ENCODE measurements at regions not wholly inside any gene's neighbourhood (a gene's known extent, or its start where the extent isn't known, plus 50 kb on each side); places are given as distances from the start of the nearest gene placed in this dataset.
A peak's percentile ranks its signal among the peaks of the same experiment; 100 is the strongest.

DNA sequence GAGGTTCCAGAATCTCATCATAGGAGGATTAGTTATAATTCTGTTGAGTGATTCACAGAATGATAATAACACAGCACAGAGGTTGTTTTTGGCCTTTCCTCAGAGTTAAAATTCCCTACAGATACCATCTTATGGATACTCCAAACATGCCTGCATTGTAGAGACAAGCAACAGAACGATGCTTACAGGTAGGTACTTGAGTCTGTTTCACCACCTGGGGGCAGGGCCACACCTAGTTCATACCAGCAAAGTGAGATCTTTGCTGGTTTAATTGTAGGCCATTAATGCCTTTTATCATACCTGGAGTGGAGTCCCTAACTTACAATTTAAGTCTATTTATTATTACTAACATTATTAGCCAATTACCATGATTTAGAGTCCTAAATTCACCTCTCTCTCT is 416.5 kb upstream of the TLE4 start:
- FAIRE-seq (no peak), DNase-seq (ENCODE audit: insufficient read length, low spot score) (no peak)

DNA sequence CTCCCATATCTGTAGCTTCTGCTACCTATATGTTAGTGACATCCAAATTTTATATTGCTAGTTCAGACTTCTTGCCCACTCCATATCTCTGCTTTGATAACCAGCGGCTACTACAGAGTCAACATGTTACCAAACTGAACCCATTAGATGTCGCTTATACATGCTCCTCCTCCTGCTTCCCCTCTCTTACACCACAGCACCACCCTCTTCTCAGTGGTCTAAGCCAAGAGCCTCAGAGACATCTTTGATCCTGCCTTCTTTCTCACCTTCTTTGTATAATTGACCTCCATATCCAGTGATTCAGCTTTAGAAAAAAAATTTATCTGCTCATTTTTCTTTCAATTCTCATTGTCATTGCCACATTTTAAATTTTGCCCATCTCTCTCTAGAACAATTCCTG is 408.2 kb upstream of the TLE4 start:
- no peak for DNase-seq (ENCODE audit: insufficient read length, low spot score)
- FAIRE-seq: no peak

DNA sequence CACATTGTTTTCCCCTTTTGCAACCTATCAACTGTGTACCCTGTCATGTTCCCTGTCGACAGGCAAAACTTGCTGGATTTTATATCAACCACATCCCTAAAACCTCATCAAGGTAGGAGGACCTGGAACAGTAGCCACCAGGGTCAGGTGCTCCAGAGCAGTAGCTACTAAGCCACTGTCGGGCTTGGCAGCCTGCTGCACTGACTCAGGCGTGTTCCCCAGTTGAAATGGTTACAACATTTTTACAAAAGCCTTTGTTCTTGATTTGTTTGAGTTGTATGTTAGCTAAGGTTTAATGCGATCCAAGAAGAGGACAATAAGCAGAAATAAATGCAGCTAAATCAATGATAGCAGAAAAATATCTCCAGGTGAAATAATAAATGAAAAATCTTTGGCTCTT is 407.4 kb upstream of the TLE4 start:
- no peak for DNase-seq (ENCODE audit: insufficient read length, low spot score)
- FAIRE-seq: no peak

DNA sequence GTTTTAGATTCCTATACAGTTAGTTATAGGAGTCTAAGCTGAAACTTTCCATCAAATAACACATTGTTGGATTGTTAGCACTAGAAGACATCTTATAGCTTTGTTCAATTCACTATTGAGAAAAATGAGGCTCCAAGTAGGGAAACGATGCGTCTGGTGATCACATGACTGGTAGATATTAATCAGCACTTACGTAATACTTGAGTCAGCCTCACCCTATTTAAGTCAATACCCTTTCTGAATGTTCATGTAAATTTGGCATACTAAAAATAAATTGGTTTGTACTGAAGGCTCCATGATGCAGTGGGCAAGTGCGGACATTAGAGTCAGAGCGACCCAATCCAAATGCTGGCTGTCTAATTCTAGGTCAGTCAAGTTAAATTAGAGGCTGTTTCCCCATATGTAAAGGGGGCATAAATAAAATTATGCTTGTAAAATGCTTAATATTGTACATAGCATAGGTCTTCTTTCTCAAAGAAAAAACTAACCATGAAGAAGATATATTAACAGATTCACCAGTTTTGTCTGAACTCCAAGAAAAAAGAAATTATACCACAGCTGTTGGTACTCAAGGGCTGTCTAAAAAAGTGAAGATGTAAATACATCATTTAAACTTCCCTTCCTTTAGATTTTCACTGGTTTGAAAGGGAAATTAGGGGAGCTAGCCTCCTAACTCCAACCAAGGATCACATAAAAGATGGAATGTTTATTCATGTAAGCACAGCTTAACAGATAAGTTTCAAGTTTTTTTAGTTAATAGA is 406.6 kb upstream of the TLE4 start:
- DNase-seq (ENCODE audit: insufficient read length, low spot score) (no peak), FAIRE-seq (no peak)

GRCh38 chr9:79166005-79166404 is 405.8 kb upstream of the TLE4 start:
- FAIRE-seq (no peak), DNase-seq (ENCODE audit: insufficient read length, low spot score) (peak; percentile 46)

DNA sequence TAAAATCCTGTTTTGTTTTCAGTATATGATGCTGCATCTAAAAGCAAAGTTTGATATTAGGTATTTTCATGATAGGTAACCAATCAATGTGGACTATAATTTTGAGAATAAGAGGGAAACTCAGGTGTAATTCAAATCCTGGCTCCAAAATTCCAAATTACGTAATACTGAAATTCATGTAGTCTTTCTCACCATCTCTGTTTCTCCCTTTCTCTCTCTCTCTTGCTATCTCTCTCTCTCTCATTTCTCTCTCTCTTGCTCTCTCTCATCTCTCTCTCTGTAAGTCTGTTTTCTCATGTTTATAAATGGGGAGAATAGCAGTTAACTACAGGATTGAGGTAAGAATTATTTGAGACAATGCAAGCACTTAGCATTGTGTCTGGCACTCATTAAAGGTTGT is 401.1 kb upstream of the TLE4 start:
- FAIRE-seq (no peak), DNase-seq (ENCODE audit: insufficient read length, low spot score) (no peak)

DNA sequence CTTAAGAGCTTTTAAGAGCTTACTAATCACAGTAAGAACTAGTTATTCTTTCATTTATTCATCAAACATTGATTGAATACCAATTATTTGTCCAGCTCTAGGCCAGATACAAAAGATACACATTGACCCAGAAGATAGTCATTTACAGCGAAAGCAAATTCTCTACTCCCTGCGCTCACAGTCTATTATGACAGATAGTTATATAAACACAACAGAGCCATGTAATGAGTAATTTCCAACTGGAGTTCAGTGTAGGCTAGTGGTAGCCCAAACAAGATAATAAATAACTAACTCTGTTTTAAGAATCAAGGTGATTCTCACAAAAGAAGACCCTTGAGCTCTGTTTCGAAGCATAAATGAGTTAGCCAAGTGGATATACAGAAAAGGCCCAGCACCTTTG is 397.8 kb upstream of the TLE4 start:
- no peak for DNase-seq (ENCODE audit: insufficient read length, low spot score)
- FAIRE-seq: no peak

DNA sequence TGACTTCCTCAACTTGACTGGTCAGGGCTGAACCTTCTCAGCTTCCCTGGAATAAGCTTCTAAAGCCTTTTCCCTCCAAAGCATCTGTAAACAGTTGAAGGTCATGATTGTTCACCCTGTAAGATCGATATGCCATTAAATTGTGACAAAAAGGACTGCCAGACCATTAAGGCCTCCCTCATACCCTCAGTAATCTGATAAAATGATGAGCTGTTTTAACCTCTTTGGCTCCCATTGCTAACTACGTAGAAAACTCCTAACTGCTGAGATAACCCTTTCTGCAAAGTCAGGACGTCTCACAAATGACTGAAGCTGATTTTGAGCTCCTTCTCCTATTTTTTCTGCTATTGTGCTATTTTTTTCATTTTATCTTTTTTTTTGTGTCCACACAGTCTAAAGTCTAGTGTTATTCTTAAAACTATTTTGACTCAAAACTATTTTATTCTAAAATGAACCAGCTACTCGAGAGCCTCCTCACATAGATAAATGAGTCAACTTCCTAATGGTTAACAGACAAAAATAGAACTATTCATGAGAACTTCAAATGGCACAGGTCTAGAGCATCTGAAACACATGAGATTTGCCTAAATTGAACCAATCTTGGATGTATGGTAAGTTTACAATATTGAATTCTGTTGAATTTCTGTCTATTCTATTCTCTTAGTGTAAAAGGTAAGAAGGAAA is 395.6 kb upstream of the TLE4 start:
- FAIRE-seq: no peak

GRCh38 chr9:79184831-79185230 is 386.9 kb upstream of the TLE4 start:
- DNase-seq (ENCODE audit: insufficient read length, low spot score) (no peak), FAIRE-seq (no peak)

More for the DNA sequence above, 395.6 kb upstream of the TLE4 start:
- DNase-seq (ENCODE audit: insufficient read length, low spot score): no peak

DNA sequence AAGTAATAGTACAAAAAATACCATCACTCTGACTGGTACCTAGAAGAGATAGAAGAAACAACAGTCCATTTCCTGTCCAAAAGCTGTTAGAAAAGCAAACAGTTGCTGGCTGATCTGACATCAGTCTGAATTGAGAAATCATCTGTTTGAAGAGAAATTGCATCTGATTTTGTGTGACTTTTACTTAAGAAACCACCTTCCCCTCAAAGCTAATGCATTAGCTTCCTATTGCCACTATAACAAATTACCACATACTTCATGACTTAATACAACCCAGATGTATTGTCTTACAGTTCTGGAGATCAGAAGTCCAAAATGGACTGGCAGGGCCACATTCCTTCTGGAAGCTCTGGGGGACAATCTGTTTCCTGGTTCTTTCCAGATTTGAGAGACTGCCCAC is 385.9 kb upstream of the TLE4 start:
- DNase-seq (ENCODE audit: insufficient read length, low spot score): no peak
- no peak for FAIRE-seq

DNA sequence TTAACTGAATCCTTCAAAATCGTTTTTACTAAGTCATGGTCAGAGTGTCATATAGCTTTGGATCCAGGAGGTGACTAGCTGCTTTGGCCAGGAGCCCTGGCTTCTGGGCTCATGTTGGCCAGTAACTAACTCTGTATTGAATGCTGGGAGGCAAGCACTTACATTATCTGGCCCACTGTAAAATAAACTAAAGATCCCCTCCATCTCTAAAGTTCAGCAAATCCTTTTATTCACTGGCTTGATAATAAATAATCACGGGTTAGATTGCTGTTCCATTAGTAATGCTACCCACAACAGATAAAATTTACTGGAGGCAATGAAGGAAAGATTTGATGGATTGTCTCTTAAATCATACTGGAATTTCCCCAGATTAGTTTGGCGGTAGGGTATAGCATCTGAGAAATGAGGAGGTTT is 382.2 kb upstream of the TLE4 start:
- peak; percentile 49 for DNase-seq (ENCODE audit: insufficient read length, low spot score)
- FAIRE-seq: no peak

- FAIRE-seq (no peak), DNase-seq (ENCODE audit: insufficient read length, low spot score) (peak; percentile 19)
These were observed 378.8 kb upstream of the TLE4 start for GRCh38 chr9:79193001-79193400.

DNA sequence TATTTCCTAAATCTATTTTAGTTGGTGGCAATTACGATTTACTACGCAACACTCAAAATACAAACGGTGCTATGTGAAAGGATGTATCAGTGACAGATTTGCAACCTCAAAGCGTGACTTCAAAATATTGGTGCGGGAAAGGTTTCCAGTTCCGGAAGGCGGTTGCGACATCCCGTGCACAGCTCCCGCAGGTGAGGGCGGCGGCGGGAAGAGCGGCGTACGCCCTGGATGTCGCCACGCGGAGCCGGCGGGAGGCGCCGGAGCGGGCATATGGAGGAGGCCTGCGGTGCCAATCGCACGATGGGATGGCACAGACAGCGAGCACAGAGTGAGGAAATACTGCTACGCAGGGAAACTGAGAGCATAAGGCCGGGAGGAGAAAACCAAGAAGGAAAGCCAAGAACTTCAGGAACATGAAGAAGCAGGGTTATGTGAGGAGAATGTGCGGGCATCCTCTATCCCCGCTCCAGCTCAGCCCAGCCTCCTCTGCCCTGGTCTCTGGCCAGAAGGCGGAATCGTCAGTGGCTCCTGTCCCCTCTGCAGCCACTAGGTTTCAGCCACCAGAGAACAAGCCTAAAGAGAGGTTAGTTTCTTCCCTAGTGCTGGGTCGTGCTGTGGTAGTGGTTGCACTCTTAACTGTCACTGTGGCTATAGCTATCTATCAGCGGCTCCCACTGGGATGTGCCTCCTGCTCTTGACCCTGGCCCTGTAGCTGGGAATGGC is 378.1 kb upstream of the TLE4 start:
- FAIRE-seq (no peak), DNase-seq (ENCODE audit: insufficient read length, low spot score) (no peak)

- DNase-seq (ENCODE audit: insufficient read length, low spot score) (no peak), FAIRE-seq (no peak)
These were observed 375.9 kb upstream of the TLE4 start for GRCh38 chr9:79195879-79196278.

GRCh38 chr9:79196606-79197005 is 375.2 kb upstream of the TLE4 start:
- FAIRE-seq (no peak), DNase-seq (ENCODE audit: insufficient read length, low spot score) (no peak)

- no peak for DNase-seq (ENCODE audit: insufficient read length, low spot score)
- no peak for FAIRE-seq
These were observed 371.4 kb upstream of the TLE4 start for GRCh38 chr9:79200336-79200735.

GRCh38 chr9:79201636-79202035 is 370.1 kb upstream of the TLE4 start:
- FAIRE-seq (no peak), DNase-seq (ENCODE audit: insufficient read length, low spot score) (no peak)

DNA sequence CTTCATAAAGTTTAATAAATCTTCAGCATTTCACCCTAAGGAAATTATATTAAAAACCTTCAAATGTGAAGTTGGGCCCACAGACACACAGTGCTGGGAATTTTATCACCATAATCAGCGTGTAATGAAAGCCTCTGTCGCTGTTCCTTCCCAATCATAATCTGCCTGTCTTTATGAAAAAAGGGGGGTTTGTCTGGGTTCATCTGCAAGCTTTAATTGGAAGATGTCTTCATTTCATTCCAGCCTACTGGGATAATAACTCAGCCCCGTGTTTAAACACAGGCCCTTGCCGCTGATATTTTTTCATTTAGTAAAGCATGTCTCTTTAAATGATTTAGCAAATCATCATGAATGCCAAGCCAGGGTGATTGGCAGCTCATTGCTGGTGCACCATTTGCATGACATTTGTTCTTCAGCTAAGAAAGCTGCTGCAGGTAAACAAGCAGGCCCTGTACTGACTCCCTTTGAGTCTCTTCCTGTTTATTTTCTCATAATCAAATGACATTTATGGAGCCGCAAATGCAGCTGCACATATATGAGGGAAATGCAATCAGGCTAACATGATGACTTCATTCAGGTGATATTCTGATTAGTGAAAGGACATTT is 362.9 kb upstream of the TLE4 start:
- no peak for FAIRE-seq
- DNase-seq (ENCODE audit: insufficient read length, low spot score): no peak

DNA sequence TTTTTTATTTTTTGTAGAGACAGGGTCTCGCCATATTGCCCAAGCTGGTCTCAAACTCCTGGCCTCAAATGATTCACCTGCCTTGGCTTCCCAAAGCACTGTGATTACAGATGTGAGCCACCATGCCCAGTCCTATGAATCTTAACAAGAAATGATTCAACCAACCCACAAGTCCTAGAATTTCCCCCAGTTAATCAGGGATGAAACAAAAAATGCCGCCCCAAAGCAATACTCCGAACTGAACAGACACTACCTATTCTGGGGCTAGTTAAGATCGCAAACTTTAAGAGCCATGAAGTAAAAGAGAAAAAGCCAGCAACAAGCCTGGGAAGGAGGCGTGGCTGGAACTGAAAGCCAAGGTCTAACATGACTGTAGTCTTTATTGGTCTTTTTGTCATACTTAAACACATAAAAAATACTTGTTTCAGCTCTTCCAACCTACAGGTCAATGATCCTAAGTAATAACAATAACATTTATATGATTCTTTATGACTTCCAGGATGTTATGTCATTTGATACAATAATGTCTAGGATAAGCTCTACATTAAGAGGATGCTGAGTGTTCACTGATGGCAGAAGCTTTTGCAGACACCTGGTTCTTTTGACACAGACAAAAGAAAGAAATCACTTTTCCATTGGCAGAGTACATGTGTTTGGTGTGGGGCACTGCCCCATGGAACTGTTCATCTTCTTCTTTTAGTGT is 361.1 kb upstream of the TLE4 start:
- no peak for FAIRE-seq
- DNase-seq (ENCODE audit: insufficient read length, low spot score): no peak

DNA sequence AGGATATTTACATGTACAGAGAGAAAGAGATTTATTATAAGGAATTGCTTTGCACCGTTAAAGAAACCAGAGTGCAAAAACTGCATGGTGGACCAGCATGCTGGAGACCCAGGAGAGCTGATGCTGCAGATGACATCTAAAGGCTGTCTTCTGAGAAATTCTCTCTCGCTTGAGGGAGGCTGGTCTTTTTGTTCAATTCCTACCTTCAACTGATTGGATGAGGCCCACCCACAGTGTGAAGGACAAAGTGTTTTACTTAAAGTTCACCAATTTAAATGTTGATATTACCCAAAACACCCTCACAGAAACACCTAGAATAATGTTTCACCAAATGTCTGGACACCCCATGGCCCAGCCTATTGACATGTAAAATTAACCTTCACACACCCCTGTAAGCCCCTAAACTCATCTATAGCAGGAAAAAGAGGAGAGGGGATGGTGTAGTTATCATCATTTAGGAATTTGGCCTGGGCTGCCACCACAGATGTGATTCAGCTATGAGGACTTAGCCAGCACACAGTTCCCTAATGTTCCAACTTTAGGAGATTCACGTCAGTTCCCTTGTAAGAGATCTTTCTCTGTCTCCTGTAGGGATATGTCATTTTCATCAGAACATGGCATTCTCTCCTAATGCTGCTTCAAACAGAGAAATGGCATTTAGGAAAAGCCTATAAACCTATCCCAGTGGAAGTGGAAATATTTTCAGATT is 358.2 kb upstream of the TLE4 start:
- no peak for DNase-seq (ENCODE audit: insufficient read length, low spot score)
- no peak for FAIRE-seq

Measured in HTR-8/SVneo (cell line).